ENCODE measurements at regions not wholly inside any gene's neighbourhood (a gene's known extent, or its start where the extent isn't known, plus 50 kb on each side); places are given as distances from the start of the nearest gene placed in this dataset.

DNA sequence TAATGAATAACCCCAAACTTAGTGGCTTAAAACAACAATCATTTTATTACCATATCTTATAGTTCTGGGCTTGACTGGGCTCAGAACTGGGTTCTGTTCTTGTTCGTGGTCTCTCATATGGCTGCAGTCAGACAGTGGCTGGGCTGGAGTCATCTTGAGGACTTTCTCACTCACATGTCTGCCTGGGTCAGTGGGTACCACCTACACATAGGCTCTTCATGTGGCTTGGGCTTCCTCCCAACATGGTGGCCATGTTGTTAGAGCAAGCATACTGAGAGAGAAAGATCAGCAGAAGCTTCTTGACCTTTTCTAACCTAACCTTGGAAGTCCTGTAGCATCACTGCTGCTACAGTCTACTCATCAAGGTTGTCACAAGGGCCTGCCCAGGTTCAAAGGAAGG, 158.6 kb upstream of the SDK2 start:
- Histone ChIP-seq H3K9me3 (ENCODE audit: control insufficient read depth in 1 of 2, insufficient read depth in 1 of 2, low read depth in 1 of 2, low read length in 2 of 2) (no peaks in the 10 kb centered on the region), H3K4me2 (ENCODE audit: low read length) (no peak overlapping the region), H3K27ac (ENCODE audit: low read depth, low read length) (no peak overlapping the region), H3K9me2 (ENCODE audit: insufficient read depth) (no peaks in the 10 kb centered on the region), H2AFZ (ENCODE audit: low read depth, low read length, poor library complexity, severe bottlenecking) (no peak overlapping the region), H3K4me1 (ENCODE audit: control insufficient read depth in 1 of 2, insufficient read depth in 2 of 2, low read length in 2 of 2) (peaks cover 4 to 9% of the 10 kb centered on the region in 2 experiments; a peak in 2 of 4 replicates), H3K36me3 (ENCODE audit: control insufficient read depth in 1 of 2, insufficient read depth in 2 of 2, low read length in 2 of 2) (no peaks in the 10 kb centered on the region), H3K4me3 (replicated peaks in 1 of 2; ENCODE audit: low read depth in 1 of 2, low read length in 2 of 2) (no peak overlapping the region), H3K79me2 (ENCODE audit: insufficient read depth, low read length) (no peaks in the 10 kb centered on the region), H3K27me3 (ENCODE audit: insufficient read depth, low read length) (peaks cover 27% of the 10 kb centered on the region), H4K20me1 (ENCODE audit: insufficient read depth) (no peaks in the 10 kb centered on the region), H3K9ac (ENCODE audit: low read length) (no peak overlapping the region)
- ChIA-PET RAD21 (ENCODE audit: low non-redundant PET in 1 of 2, low total read pairs in 2 of 2, uncharacterized antibody in 2 of 2, unreplicated experiment in 2 of 2) (no interaction called here), CTCF (no interaction called here), POLR2A (no interaction called here)
- intact Hi-C loops (cut with micrococcal nuclease) = no loop called here
- DNase-seq (ENCODE audit: low read depth, low spot score) (no peak), ATAC-seq (no peak)
- BruUV-seq (replicated peaks) = no TSS peak
- TF ChIP-seq FOSL1 (IDR thresholded peaks at IDR 0.05; ENCODE audit: low read depth) = no peak
- no peak for TF ChIP-seq ZFX (IDR thresholded peaks at IDR 0.05)
- TF ChIP-seq SIN3A (IDR thresholded peaks at IDR 0.05; ENCODE audit: low read depth) = no peak
- TF ChIP-seq, protein P1, sequence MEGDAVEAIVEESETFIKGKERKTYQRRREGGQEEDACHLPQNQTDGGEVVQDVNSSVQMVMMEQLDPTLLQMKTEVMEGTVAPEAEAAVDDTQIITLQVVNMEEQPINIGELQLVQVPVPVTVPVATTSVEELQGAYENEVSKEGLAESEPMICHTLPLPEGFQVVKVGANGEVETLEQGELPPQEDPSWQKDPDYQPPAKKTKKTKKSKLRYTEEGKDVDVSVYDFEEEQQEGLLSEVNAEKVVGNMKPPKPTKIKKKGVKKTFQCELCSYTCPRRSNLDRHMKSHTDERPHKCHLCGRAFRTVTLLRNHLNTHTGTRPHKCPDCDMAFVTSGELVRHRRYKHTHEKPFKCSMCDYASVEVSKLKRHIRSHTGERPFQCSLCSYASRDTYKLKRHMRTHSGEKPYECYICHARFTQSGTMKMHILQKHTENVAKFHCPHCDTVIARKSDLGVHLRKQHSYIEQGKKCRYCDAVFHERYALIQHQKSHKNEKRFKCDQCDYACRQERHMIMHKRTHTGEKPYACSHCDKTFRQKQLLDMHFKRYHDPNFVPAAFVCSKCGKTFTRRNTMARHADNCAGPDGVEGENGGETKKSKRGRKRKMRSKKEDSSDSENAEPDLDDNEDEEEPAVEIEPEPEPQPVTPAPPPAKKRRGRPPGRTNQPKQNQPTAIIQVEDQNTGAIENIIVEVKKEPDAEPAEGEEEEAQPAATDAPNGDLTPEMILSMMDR (IDR thresholded peaks at IDR 0.05 in 2 of 3, conservative IDR thresholded peaks at IDR 0.05 in 1 of 3; ENCODE audit: borderline replicate concordance in 1 of 3, insufficient read depth in 1 of 3, low read depth in 2 of 3, low read length in 2 of 3) = no peak

DNA sequence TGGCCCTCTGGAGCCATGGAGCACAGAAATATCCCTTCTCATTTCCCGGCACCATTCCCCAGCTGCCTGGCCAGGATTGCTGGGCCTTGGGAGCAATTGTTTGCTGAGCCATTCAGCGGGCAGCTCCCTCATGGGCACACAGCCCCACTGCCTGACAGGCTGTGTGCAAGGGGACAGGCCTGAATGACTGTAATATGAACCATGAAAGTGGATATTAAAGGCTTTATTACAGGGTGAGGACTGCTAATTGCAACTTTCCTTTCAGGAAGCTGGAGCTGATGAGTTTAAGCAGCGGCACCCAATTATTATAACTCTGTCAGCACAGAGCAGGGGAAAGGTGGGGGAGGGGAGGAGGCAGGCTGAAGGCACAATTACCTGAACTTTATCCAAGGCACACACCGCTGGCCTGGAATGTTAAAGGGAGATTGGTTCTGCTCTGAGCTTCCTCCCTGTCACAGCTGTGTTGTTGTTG, 159.8 kb upstream of the SDK2 start:
- Histone ChIP-seq H3K4me1 (ENCODE audit: control insufficient read depth in 1 of 2, insufficient read depth in 2 of 2, low read length in 2 of 2) (peaks cover 4 to 5% of the 10 kb centered on the region in 2 experiments; a peak in 2 of 4 replicates), H3K36me3 (ENCODE audit: control insufficient read depth in 1 of 2, insufficient read depth in 2 of 2, low read length in 2 of 2) (no peaks in the 10 kb centered on the region), H3K27me3 (ENCODE audit: insufficient read depth, low read length) (peaks cover 17% of the 10 kb centered on the region; the same call in 1 of the 2 replicates), H3K9me3 (ENCODE audit: control insufficient read depth in 1 of 2, insufficient read depth in 1 of 2, low read depth in 1 of 2, low read length in 2 of 2) (no peaks in the 10 kb centered on the region), H3K4me2 (ENCODE audit: low read length) (no peak overlapping the region), H3K4me3 (replicated peaks in 1 of 2; ENCODE audit: low read depth in 1 of 2, low read length in 2 of 2) (no peak overlapping the region), H3K9me2 (ENCODE audit: insufficient read depth) (no peaks in the 10 kb centered on the region), H3K27ac (ENCODE audit: low read depth, low read length) (no peak overlapping the region), H4K20me1 (ENCODE audit: insufficient read depth) (no peaks in the 10 kb centered on the region), H3K79me2 (ENCODE audit: insufficient read depth, low read length) (no peaks in the 10 kb centered on the region), H3K9ac (ENCODE audit: low read length) (no peak overlapping the region), H2AFZ (ENCODE audit: low read depth, low read length, poor library complexity, severe bottlenecking) (no peak overlapping the region)
- BruUV-seq (replicated peaks) = no TSS peak
- POLR2A ChIA-PET = no interaction called here
- CTCF ChIA-PET = no interaction called here
- intact Hi-C loops (cut with micrococcal nuclease) = no loop called here
- TF ChIP-seq EZH2phosphoT487 (IDR thresholded peaks at IDR 0.05; ENCODE audit: borderline replicate concordance) = no peak
- TF ChIP-seq EZH2 (IDR thresholded peaks at IDR 0.05) = no peak
- TF ChIP-seq TCF7L2 (IDR thresholded peaks at IDR 0.05; ENCODE audit: borderline replicate concordance, extremely low read depth, insufficient read depth, insufficient read length) = no peak
- TF ChIP-seq EGR1 (IDR thresholded peaks at IDR 0.05; ENCODE audit: low read depth) = no peak
- TF ChIP-seq, protein P2, sequence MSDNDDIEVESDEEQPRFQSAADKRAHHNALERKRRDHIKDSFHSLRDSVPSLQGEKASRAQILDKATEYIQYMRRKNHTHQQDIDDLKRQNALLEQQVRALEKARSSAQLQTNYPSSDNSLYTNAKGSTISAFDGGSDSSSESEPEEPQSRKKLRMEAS (IDR thresholded peaks at IDR 0.05) = no peak
- TF ChIP-seq, protein P3, sequence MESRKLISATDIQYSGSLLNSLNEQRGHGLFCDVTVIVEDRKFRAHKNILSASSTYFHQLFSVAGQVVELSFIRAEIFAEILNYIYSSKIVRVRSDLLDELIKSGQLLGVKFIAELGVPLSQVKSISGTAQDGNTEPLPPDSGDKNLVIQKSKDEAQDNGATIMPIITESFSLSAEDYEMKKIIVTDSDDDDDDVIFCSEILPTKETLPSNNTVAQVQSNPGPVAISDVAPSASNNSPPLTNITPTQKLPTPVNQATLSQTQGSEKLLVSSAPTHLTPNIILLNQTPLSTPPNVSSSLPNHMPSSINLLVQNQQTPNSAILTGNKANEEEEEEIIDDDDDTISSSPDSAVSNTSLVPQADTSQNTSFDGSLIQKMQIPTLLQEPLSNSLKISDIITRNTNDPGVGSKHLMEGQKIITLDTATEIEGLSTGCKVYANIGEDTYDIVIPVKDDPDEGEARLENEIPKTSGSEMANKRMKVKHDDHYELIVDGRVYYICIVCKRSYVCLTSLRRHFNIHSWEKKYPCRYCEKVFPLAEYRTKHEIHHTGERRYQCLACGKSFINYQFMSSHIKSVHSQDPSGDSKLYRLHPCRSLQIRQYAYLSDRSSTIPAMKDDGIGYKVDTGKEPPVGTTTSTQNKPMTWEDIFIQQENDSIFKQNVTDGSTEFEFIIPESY (IDR thresholded peaks at IDR 0.05; ENCODE audit: extremely low read depth, insufficient replicate concordance, low read length) = no peak
- TF ChIP-seq ZNF274 (IDR thresholded peaks at IDR 0.05; ENCODE audit: low read depth, low read length) = no peak
- TF ChIP-seq ZFX (IDR thresholded peaks at IDR 0.05) = no peak
- TF ChIP-seq YY1 (IDR thresholded peaks at IDR 0.05; ENCODE audit: extremely low read depth, insufficient replicate concordance, low read depth, low read length) = no peak
- TF ChIP-seq, protein P1 (IDR thresholded peaks at IDR 0.05 in 2 of 3, conservative IDR thresholded peaks at IDR 0.05 in 1 of 3; ENCODE audit: borderline replicate concordance in 1 of 3, insufficient read depth in 1 of 3, low read depth in 2 of 3, low read length in 2 of 3) = no peak
- TF ChIP-seq RAD21 (IDR thresholded peaks at IDR 0.05; ENCODE audit: low read depth) = no peak
- ATAC-seq = no peak
- RAD21 ChIA-PET (ENCODE audit: low non-redundant PET in 1 of 2, low total read pairs in 2 of 2, uncharacterized antibody in 2 of 2, unreplicated experiment in 2 of 2) = no interaction called here
- DNase-seq (ENCODE audit: low read depth, low spot score) = no peak

Measured in HCT116 (cell line).